K562 (cell line): ENCODE measurements at regions not wholly inside any gene's neighbourhood (a gene's known extent, or its start where the extent isn't known, plus 50 kb on each side); places are given as distances from the start of the nearest gene placed in this dataset.
A peak's percentile ranks its signal among the peaks of the same experiment; 100 is the strongest.

Experiments
- ATAC-seq: fragments of 200-7000 bp; cut with Tn5 transposase; 3 replicates; pipeline ENCODE4 v1.9.1; 2020; ENCODE audit warnings: moderate library complexity
- BruUV-seq: library from RNA; stranded (reverse); fragments of 400-500 nt; replicated peaks from 2 replicates; lab custom pipeline; 2021; lab: Mats Ljungman, UMichigan
- CTCF ChIA-PET: fragments of 300-600 bp; formaldehyde crosslinking; extraction: SDS; loops from one replicate; lab custom pipeline; 2021; ENCODE audit warnings: low intra/inter-chr PET ratio; lab: Yijun Ruan, JAX
- POLR2A ChIA-PET: fragments of 300-600, 350-650 bp; sonication (Branson Sonifier 250); formaldehyde crosslinking; extraction: SDS; loops from one replicate; lab custom pipeline; 2021; ENCODE audit warnings: antibody characterized with exemption, inconsistent platforms; lab: Yijun Ruan, JAX
- DNase-seq, 4 experiments: peaks; one replicate each; pipeline versions ENCODE4 v3.0.0 to v3.0.0-alpha.2; 2011 to 2018; ENCODE audit warnings: low spot score in 3 of 4, mixed read lengths in 3 of 4; ENCODE audit errors: extremely low read depth in 1 of 4
- FAIRE-seq: peaks from 2 replicates; lab custom pipeline; 2011; peaks lifted over from hg19 to GRCh38; lab: Jason Lieb, UNC
- H2AFZ ChIP-seq: 2 replicates; pipeline ENCODE4 v1.6.0; 2011; ENCODE audit warnings: low read depth, low read length, control low read depth, inconsistent platforms
- H3K27ac ChIP-seq: fragments of 200-600 bp; 3 replicates; pipeline ENCODE4 v1.8.0; 2011; ENCODE audit warnings: low read depth, mild to moderate bottlenecking, control low read depth, inconsistent platforms, low read length, moderate library complexity, mixed read lengths; ENCODE audit errors: extremely low read depth
- H3K27me3 ChIP-seq, 2 experiments: fragments of 300-600 bp in 1 of 2; 2 replicates in 1 of 2; 3 replicates in 1 of 2; pipeline versions ENCODE4 v1.6.0 to v1.8.0; 2011; ENCODE audit warnings: inconsistent platforms in 2 of 2, low read length in 2 of 2, mild to moderate bottlenecking in 1 of 2, mixed read lengths in 1 of 2, moderate library complexity in 1 of 2; ENCODE audit not compliant: control insufficient read depth in 2 of 2, insufficient read depth in 2 of 2
- H3K36me3 ChIP-seq: fragments of 300-600 bp; 3 replicates; pipeline ENCODE4 v1.8.0; 2011; ENCODE audit warnings: mild to moderate bottlenecking, low read length, inconsistent platforms; ENCODE audit not compliant: control insufficient read depth, insufficient read depth
- H3K4me1 ChIP-seq, 2 experiments: fragments of 200-600 bp in 1 of 2; replicated peaks in 1 of 2; 2 replicates in 1 of 2; 3 replicates in 1 of 2; pipeline versions ENCODE4 v1.5.1 to v1.8.0; 2011; ENCODE audit warnings: inconsistent platforms in 2 of 2, low read length in 2 of 2, mild to moderate bottlenecking in 1 of 2, mixed read lengths in 1 of 2, moderate library complexity in 1 of 2; ENCODE audit not compliant: control insufficient read depth in 2 of 2, insufficient read depth in 2 of 2
- H3K4me2 ChIP-seq: 2 replicates; pipeline ENCODE4 v1.6.1; 2011; ENCODE audit warnings: low read length, control low read depth, inconsistent platforms, mixed read lengths; ENCODE audit not compliant: insufficient read depth
- H3K4me3 ChIP-seq: fragments of 200-600 bp; sonication (generic), shearing (Covaris generic); 2 replicates; pipeline ENCODE4 v1.5.1; 2016; ENCODE audit warnings: control low read depth, inconsistent platforms
- H3K79me2 ChIP-seq: fragments of 200-600 bp; 3 replicates; pipeline ENCODE4 v1.8.0; 2011; ENCODE audit warnings: low read length, inconsistent platforms; ENCODE audit not compliant: control insufficient read depth, insufficient read depth
- H3K9ac ChIP-seq, 2 experiments: 2 replicates each; pipeline versions ENCODE4 v1.6.0 to v1.6.1; 2011; ENCODE audit warnings: low read depth in 2 of 2, low read length in 2 of 2, control low read depth in 1 of 2, inconsistent platforms in 1 of 2, mild to moderate bottlenecking in 1 of 2, mixed read lengths in 1 of 2; ENCODE audit not compliant: insufficient read depth in 1 of 2
- H3K9me1 ChIP-seq: one replicate; pipeline ENCODE4 v1.6.0; 2011; ENCODE audit warnings: inconsistent platforms, mild to moderate bottlenecking, low read length, moderate library complexity; ENCODE audit not compliant: control insufficient read depth, insufficient read depth
- H3K9me3 ChIP-seq: replicated peaks from 2 replicates; pipeline ENCODE4 v1.5.1; 2011; ENCODE audit warnings: low read depth, low read length, inconsistent platforms; ENCODE audit not compliant: control insufficient read depth, insufficient read depth
- H4K20me1 ChIP-seq: replicated peaks from 2 replicates; pipeline ENCODE4 v1.6.1; 2011; ENCODE audit warnings: low read length, inconsistent platforms, mixed read lengths; ENCODE audit not compliant: control insufficient read depth, insufficient read depth
- BHLHE40 ChIP-seq: IDR thresholded peaks from 2 replicates; pipeline ENCODE4 v1.6.1; 2011; ENCODE audit warnings: low read length, improper control_type of control experiment
- BRF1 ChIP-seq: IDR thresholded peaks from 3 replicates; pipeline ENCODE4 v1.6.1; 2011; ENCODE audit warnings: borderline replicate concordance, mild to moderate bottlenecking; ENCODE audit not compliant: insufficient read length; ENCODE audit errors: extremely low read depth
- CBFA2T2 ChIP-seq: fragments of 450-650 bp; conservative IDR thresholded peaks from 2 replicates; pipeline ENCODE4 v1.6.1; 2017; ENCODE audit warnings: mild to moderate bottlenecking
- CBFA2T3 ChIP-seq: fragments of 450-650 bp; IDR thresholded peaks from 2 replicates; pipeline ENCODE4 v1.6.1; 2017
- ELK1 ChIP-seq: sonication (generic); formaldehyde crosslinking; IDR thresholded peaks from 2 replicates; pipeline ENCODE4 v1.8.1; 2022; ENCODE audit warnings: missing genetic modification reagents
- EP300 ChIP-seq: IDR thresholded peaks from 2 replicates; pipeline ENCODE4 v1.6.1; 2012; ENCODE audit warnings: low read length, improper control_type of control experiment
- FOSL1 ChIP-seq: fragments of 200-800 bp; sonication (Bioruptor generic); conservative IDR thresholded peaks from 2 replicates; pipeline ENCODE4 v1.6.1; 2016; ENCODE audit warnings: missing genetic modification characterization, missing compliant biosample characterization
- FOXA3 ChIP-seq, 2 experiments: fragments of 450-650 bp in 1 of 2; sonication (generic) in 1 of 2; formaldehyde crosslinking; IDR thresholded peaks in 1 of 2; conservative IDR thresholded peaks in 1 of 2; 2 replicates each; pipeline versions ENCODE4 v1.4.0 to v1.8.0; 2020 to 2022; ENCODE audit warnings: mild to moderate bottlenecking in 2 of 2, missing genetic modification reagents in 1 of 2
- IRF1 ChIP-seq: sonication (generic); formaldehyde crosslinking; IDR thresholded peaks from 2 replicates; pipeline ENCODE4 v1.8.0; 2022; ENCODE audit warnings: missing genetic modification reagents, mild to moderate bottlenecking, borderline replicate concordance
- L3MBTL2 ChIP-seq: fragments of 450-650 bp; IDR thresholded peaks from 2 replicates; pipeline ENCODE4 v1.6.1; 2016; ENCODE audit warnings: mild to moderate bottlenecking, moderate library complexity
- MIER1 ChIP-seq: fragments of 450-650 bp; IDR thresholded peaks from 2 replicates; pipeline ENCODE4 v1.6.1; 2016; ENCODE audit warnings: antibody characterized with exemption, mild to moderate bottlenecking, low read depth
- MNT ChIP-seq, 2 experiments: fragments of 450-650 bp; conservative IDR thresholded peaks; 2 replicates each; pipeline ENCODE4 v1.6.1; 2017; ENCODE audit warnings: mild to moderate bottlenecking in 2 of 2, moderate library complexity in 2 of 2
- MTA2 ChIP-seq: fragments of 450-650 bp; IDR thresholded peaks from 2 replicates; pipeline ENCODE4 v1.6.1; 2016; ENCODE audit warnings: low read depth
- NR4A1 ChIP-seq, 2 experiments: fragments of 250-450 bp in 1 of 2; fragments of 450-650 bp in 1 of 2; sonication (Bioruptor Pico) in 1 of 2; IDR thresholded peaks; 2 replicates each; pipeline versions ENCODE4 v1.4.0 to v1.6.1; 2016 to 2020; ENCODE audit warnings: mild to moderate bottlenecking in 2 of 2, missing compliant biosample characterization in 1 of 2, missing genetic modification characterization in 1 of 2, moderate library complexity in 1 of 2
- NRF1 ChIP-seq, 2 experiments: fragments of 450-650 bp; IDR thresholded peaks in 1 of 2; conservative IDR thresholded peaks in 1 of 2; 2 replicates each; pipeline ENCODE4 v1.6.1; 2014; ENCODE audit warnings: mild to moderate bottlenecking in 2 of 2
- TEAD4 ChIP-seq, 2 experiments: sonication (generic) in 1 of 2; formaldehyde crosslinking in 1 of 2; IDR thresholded peaks; 2 replicates each; pipeline versions ENCODE4 v1.6.1 to v1.8.0; 2012 to 2022; ENCODE audit warnings: borderline replicate concordance in 1 of 2, inconsistent platforms in 1 of 2, low read length in 1 of 2, mild to moderate bottlenecking in 1 of 2, missing genetic modification reagents in 1 of 2
- ZFP1 ChIP-seq: fragments of 450-650 bp; formaldehyde crosslinking; IDR thresholded peaks from 2 replicates; pipeline ENCODE4 v1.4.0; 2020; ENCODE audit warnings: mild to moderate bottlenecking, mixed read lengths
- WGBS: fragments of 100-300 bp; shearing (Covaris generic); methylation state at CpG from one replicate; pipeline ENCODE4 v1.1.6; 2016; ENCODE audit warnings: low coverage, mixed read lengths; ENCODE audit not compliant: insufficient coverage; ENCODE audit errors: missing lambda C conversion rate; 5-methylcytosine and 5-hydroxymethylcytosine counted together
- in situ Hi-C: fragments of 300-500 bp; cut with MboI; formaldehyde crosslinking; loops from 4 replicates; pipeline ENCODE4 v1.15.0; 2018; ENCODE audit warnings: inconsistent platforms, mixed read lengths
- intact Hi-C: fragments of 100-400 bp; cut with micrococcal nuclease; formaldehyde crosslinking; loops from 2 replicates; pipeline ENCODE4 v1.14.2; 2022

- H3K9me1 ChIP-seq: no peaks in the 10 kb centered on the region
- no TSS peak for BruUV-seq
- no peak overlapping the region; the same call in 1 of the 2 replicates for H3K4me2 ChIP-seq
- peaks cover 13 to 45% of the 10 kb centered on the region in 2 experiments; a peak in 4 of 5 replicates for H3K27me3 ChIP-seq
- no peak overlapping the region for H3K27ac ChIP-seq
- FAIRE-seq: no peak
- DNase-seq: peak in 3 of 4 experiments; percentile 28 to 56 (median 45)
- peaks cover 9% of the 10 kb centered on the region for H3K9me3 ChIP-seq
- WGBS: 9% methylated on average over 22 of the region's 22 CpGs
- H3K79me2 ChIP-seq: no peaks in the 10 kb centered on the region
- ATAC-seq: no peak
- H3K36me3 ChIP-seq: no peaks in the 10 kb centered on the region
- ChIA-PET CTCF (no interaction called here), POLR2A (no interaction called here)
- intact Hi-C loops (no loop called here), in situ Hi-C loops (no loop called here)
- peaks cover 0 to 6% of the 10 kb centered on the region in 2 experiments; a peak in 1 of 5 replicates for H3K4me1 ChIP-seq
- H4K20me1 ChIP-seq: no peaks in the 10 kb centered on the region
- no peak overlapping the region for H3K9ac ChIP-seq
- H3K4me3 ChIP-seq: no peak overlapping the region
- no peak overlapping the region for H2AFZ ChIP-seq
- peak; percentile 79 for TF ChIP-seq CBFA2T2
- TF ChIP-seq TEAD4 (IDR thresholded peaks at IDR 0.05; ENCODE audit: low read length): peak; percentile 46
- no peak for TF ChIP-seq TEAD4 (CRISPR knock-in tag; IDR thresholded peaks at IDR 0.05; ENCODE audit: borderline replicate concordance)
- no peak for TF ChIP-seq ZFP1 (CRISPR knock-in tag)
- no peak for TF ChIP-seq IRF1 (CRISPR knock-in tag)
- no peak for TF ChIP-seq NR4A1 (CRISPR knock-in tag; IDR thresholded peaks at IDR 0.05)
- TF ChIP-seq NR4A1 (tag; IDR thresholded peaks at IDR 0.05): peak; percentile 55; the same call in 1 of the 2 replicates
- no peak for TF ChIP-seq ELK1 (CRISPR knock-in tag)
- peak; percentile 90 for TF ChIP-seq L3MBTL2
- TF ChIP-seq BHLHE40: peak; percentile 51
- TF ChIP-seq EP300: peak; percentile 20; the same call in 1 of the 2 replicates
- no peak for TF ChIP-seq BRF1
- TF ChIP-seq MIER1: no peak
- TF ChIP-seq CBFA2T3: peak; percentile 86
- TF ChIP-seq FOXA3 (CRISPR knock-in tag; conservative IDR thresholded peaks at IDR 0.05 in 1 of 2, IDR thresholded peaks at IDR 0.05 in 1 of 2): no peak
- peak; percentile 68 for TF ChIP-seq FOSL1 (tag)
- TF ChIP-seq NRF1 (conservative IDR thresholded peaks at IDR 0.05 in 1 of 2, IDR thresholded peaks at IDR 0.05 in 1 of 2): peak; percentile 47 to 63; a peak in 3 of 4 replicates
- TF ChIP-seq MTA2: peak; percentile 34; the same call in 1 of the 2 replicates
- peak in 1 of 2 experiments; percentile 50; a peak in 1 of 4 replicates for TF ChIP-seq MNT (conservative IDR thresholded peaks at IDR 0.05)
Observed at GRCh38 chr6:169915769-169916550, 164.5 kb downstream of the ERMARD start.
